ENCODE measurements at regions not wholly inside any gene's neighbourhood (a gene's known extent, or its start where the extent isn't known, plus 50 kb on each side); places are given as distances from the start of the nearest gene placed in this dataset.

GRCh38 chr15:87722941-87723691, 533.4 kb downstream of the NTRK3 start:
- TF ChIP-seq EZH2 (IDR thresholded peaks at IDR 0.05; ENCODE audit: borderline replicate concordance, low read depth, low read length, poor library complexity, severe bottlenecking) (no peak), CTCF (conservative IDR thresholded peaks at IDR 0.05; ENCODE audit: low read depth, low read length) (no peak)
- CTCF ChIA-PET: no interaction called here
- Histone ChIP-seq H3K9me3 (ENCODE audit: low read depth, low read length, poor library complexity, severe bottlenecking) (no peaks in the 10 kb centered on the region), H3K4me1 (ENCODE audit: insufficient read depth, low read length, poor library complexity, severe bottlenecking) (no peaks in the 10 kb centered on the region), H3K27me3 (replicated peaks; ENCODE audit: insufficient read depth, low read depth, low read length, poor library complexity) (no peaks in the 10 kb centered on the region), H3K27ac (ENCODE audit: low read depth, low read length, poor library complexity, severe bottlenecking) (no peak overlapping the region), H3K36me3 (ENCODE audit: insufficient read depth, low read length, poor library complexity, severe bottlenecking) (no peaks in the 10 kb centered on the region), H3K4me3 (ENCODE audit: low read depth, low read length, poor library complexity, severe bottlenecking) (no peak overlapping the region)
- no TSS peak for BruUV-seq (replicated peaks)
- POLR2A ChIA-PET (ENCODE audit: low non-redundant PET): no interaction called here
- no peak for DNase-seq (ENCODE audit: low spot score)
- intact Hi-C loops (cut with micrococcal nuclease; ENCODE audit: unreplicated experiment): no loop called here

- no peak for DNase-seq (ENCODE audit: low spot score)
- H3K27ac ChIP-seq (ENCODE audit: low read depth, low read length, poor library complexity, severe bottlenecking): no peak overlapping the region
- intact Hi-C loops (cut with micrococcal nuclease; ENCODE audit: unreplicated experiment): no loop called here
- H3K4me3 ChIP-seq (ENCODE audit: low read depth, low read length, poor library complexity, severe bottlenecking): no peak overlapping the region
- no peaks in the 10 kb centered on the region for H3K27me3 ChIP-seq (replicated peaks; ENCODE audit: insufficient read depth, low read depth, low read length, poor library complexity)
- H3K36me3 ChIP-seq (ENCODE audit: insufficient read depth, low read length, poor library complexity, severe bottlenecking): no peaks in the 10 kb centered on the region
- TF ChIP-seq EZH2 (IDR thresholded peaks at IDR 0.05; ENCODE audit: borderline replicate concordance, low read depth, low read length, poor library complexity, severe bottlenecking) (no peak), CTCF (conservative IDR thresholded peaks at IDR 0.05; ENCODE audit: low read depth, low read length) (no peak)
- H3K4me1 ChIP-seq (ENCODE audit: insufficient read depth, low read length, poor library complexity, severe bottlenecking): no peaks in the 10 kb centered on the region
- POLR2A ChIA-PET (ENCODE audit: low non-redundant PET): no interaction called here
- CTCF ChIA-PET: no interaction called here
- H3K9me3 ChIP-seq (ENCODE audit: low read depth, low read length, poor library complexity, severe bottlenecking): no peaks in the 10 kb centered on the region
- no TSS peak for BruUV-seq (replicated peaks)
Observed at GRCh38 chr15:87720235-87720634, 536.3 kb downstream of the NTRK3 start.

DNA sequence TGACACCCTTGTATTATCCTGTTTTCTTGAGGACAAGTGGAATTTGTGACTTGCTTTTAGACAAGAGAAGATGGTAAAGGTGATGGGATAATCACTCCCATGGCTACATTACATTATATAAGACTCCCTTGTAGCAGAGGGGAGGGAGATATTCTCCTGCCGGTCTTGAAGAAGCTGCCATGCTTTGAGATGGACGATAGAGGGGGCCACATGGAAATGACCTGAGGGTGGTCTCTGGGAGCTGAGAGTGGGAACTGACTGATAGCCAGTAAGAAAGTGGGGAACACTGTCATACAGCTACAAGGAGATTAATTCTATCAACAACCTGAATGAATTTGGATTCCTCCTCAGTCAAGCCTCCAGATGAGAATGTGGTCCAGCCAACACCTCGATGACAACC, 540.1 kb downstream of the NTRK3 start:
- intact Hi-C loops (cut with micrococcal nuclease; ENCODE audit: unreplicated experiment): no loop called here
- Histone ChIP-seq H3K27ac (ENCODE audit: low read depth, low read length, poor library complexity, severe bottlenecking) (no peak overlapping the region), H3K36me3 (ENCODE audit: insufficient read depth, low read length, poor library complexity, severe bottlenecking) (no peaks in the 10 kb centered on the region), H3K4me3 (ENCODE audit: low read depth, low read length, poor library complexity, severe bottlenecking) (no peak overlapping the region), H3K27me3 (replicated peaks; ENCODE audit: insufficient read depth, low read depth, low read length, poor library complexity) (no peaks in the 10 kb centered on the region), H3K9me3 (ENCODE audit: low read depth, low read length, poor library complexity, severe bottlenecking) (no peaks in the 10 kb centered on the region), H3K4me1 (ENCODE audit: insufficient read depth, low read length, poor library complexity, severe bottlenecking) (no peaks in the 10 kb centered on the region)
- ChIA-PET POLR2A (ENCODE audit: low non-redundant PET) (no interaction called here), CTCF (no interaction called here)
- no peak for DNase-seq (ENCODE audit: low spot score)
- TF ChIP-seq CTCF (conservative IDR thresholded peaks at IDR 0.05; ENCODE audit: low read depth, low read length) (no peak), EZH2 (IDR thresholded peaks at IDR 0.05; ENCODE audit: borderline replicate concordance, low read depth, low read length, poor library complexity, severe bottlenecking) (no peak)
- BruUV-seq (replicated peaks): no TSS peak

Data from A673 (cell line).